Skeletal muscle satellite cell (primary cell): ENCODE measurements at regions not wholly inside any gene's neighbourhood (a gene's known extent, or its start where the extent isn't known, plus 50 kb on each side); places are given as distances from the start of the nearest gene placed in this dataset.

Source experiments
- H3K27me3 ChIP-seq: 2 replicates; pipeline ENCODE4 v1.7.0; 2013; ENCODE audit warnings: low read length; ENCODE audit not compliant: control insufficient read depth, insufficient read depth
- H3K36me3 ChIP-seq: 2 replicates; pipeline ENCODE4 v1.7.0; 2013; ENCODE audit warnings: mild to moderate bottlenecking, control low read depth, low read length; ENCODE audit not compliant: insufficient read depth
- H3K4me1 ChIP-seq: 2 replicates; pipeline ENCODE4 v1.7.0; 2013; ENCODE audit warnings: low read length; ENCODE audit not compliant: control insufficient read depth, insufficient read depth
- H3K4me2 ChIP-seq: 2 replicates; pipeline ENCODE4 v1.7.0; 2013; ENCODE audit warnings: mild to moderate bottlenecking, low read length
- H3K4me3 ChIP-seq: 2 replicates; pipeline ENCODE4 v1.7.0; 2013; ENCODE audit warnings: low read length
- H3K9ac ChIP-seq: 2 replicates; pipeline ENCODE4 v1.7.0; 2013; ENCODE audit warnings: mild to moderate bottlenecking, low read depth, low read length, moderate library complexity
- H3K9me3 ChIP-seq: replicated peaks from 2 replicates; pipeline ENCODE4 v1.7.0; 2013; ENCODE audit warnings: mild to moderate bottlenecking, control low read depth, low read length

DNA sequence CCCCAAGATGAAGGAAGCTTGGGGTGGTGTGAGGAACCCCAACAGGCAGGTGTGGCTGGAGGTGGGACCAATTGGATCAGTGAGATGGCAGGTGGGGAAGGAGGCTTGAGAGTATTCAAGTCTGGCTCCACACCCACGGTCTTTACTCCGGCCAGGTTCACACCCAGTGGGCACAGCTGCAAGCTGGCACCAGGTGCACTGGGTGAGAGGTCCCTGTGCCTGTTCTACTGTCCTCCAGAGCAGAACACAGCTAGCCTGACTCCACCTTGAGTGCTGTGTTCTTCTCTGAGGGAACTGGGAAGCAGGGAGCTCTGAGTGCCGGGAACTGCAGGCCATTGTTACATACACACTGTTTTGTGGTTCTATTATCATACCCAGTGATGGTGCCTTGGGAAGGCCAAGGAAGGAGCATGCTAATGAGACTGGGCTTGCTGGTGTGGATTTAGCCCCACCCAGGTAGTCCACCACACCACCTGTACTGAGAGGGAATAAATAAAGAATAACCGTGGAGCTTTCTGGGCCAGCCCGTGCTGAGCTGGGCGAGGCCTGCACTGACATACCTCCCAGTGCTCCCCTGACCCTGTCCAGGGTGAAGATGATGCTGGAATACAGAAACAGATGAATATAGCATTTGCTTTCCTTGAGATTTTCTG lies 93.4 kb downstream of the ABHD5 start:
- Histone ChIP-seq H3K9ac (no peak overlapping the region), H3K27me3 (peaks cover 34% of the 10 kb centered on the region), H3K9me3 (no peaks in the 10 kb centered on the region), H3K36me3 (no peaks in the 10 kb centered on the region), H3K4me2 (no peak overlapping the region), H3K4me3 (no peak overlapping the region), H3K4me1 (no peaks in the 10 kb centered on the region)

DNA sequence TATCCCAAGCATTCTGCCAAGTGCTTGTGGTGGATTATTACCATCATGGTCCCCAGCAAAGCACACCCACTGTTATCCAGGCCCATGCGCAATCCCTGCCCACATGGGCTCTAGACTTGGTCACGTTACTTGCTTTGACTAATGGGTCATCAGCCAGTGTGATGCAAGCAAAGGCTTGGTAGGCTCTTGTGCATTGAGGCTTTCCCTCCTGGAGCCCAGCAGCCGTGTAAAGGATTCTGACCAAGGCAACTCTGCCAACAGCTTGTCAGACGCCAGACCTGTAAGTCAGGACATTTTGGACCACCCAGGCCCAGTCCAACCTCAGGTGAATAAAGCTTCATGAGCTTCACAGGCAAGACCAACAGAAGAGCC lies 93.9 kb downstream of the ABHD5 start:
- no peak overlapping the region for H3K4me2 ChIP-seq
- no peaks in the 10 kb centered on the region for H3K9me3 ChIP-seq
- no peaks in the 10 kb centered on the region for H3K36me3 ChIP-seq
- no peak overlapping the region for H3K4me3 ChIP-seq
- H3K4me1 ChIP-seq, result no peaks in the 10 kb centered on the region
- H3K27me3 ChIP-seq, result peaks cover 31% of the 10 kb centered on the region
- H3K9ac ChIP-seq, result no peak overlapping the region

DNA sequence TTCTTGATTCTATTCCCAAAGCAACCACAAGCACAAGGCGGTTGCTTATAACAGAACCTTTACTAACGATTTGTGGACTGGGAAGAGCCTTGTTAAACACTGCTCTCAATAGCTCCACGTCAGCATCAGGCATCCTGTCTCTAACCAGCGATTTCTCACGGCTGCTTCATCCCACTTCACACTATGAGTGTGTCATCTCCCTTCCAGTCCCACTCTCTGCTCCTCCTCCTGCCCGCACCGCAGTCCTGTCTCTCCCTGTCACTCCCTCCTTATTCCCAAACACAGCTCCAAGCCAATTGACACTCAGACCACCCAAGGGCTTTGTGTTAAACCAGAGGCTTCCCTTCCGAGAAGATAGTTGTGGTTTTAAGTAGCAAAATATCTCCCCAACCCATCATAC lies 94.8 kb downstream of the ABHD5 start:
- Histone ChIP-seq H3K9ac (no peak overlapping the region), H3K27me3 (peaks cover 36% of the 10 kb centered on the region), H3K9me3 (no peaks in the 10 kb centered on the region), H3K4me2 (no peak overlapping the region), H3K4me1 (no peaks in the 10 kb centered on the region), H3K36me3 (no peaks in the 10 kb centered on the region), H3K4me3 (no peak overlapping the region)

DNA sequence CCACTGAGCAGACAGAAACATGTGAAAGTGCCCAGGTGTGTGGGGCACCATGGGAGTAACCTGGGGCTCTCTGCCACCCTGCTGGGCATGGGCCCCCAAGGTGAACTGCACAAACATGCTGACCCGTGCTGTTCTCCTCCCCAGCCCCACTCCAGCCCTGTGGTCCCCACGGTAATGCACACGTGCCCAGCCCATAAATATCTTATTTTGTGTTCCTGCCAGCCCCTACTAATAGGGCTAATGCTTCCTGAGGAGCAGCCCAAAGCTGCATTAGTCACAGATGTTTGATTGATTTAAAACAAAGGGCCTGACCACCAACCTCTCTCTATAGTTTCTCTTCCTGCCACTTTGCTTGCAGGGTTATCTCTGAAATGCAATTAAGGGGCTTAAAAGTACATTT lies 95.4 kb downstream of the ABHD5 start:
- peaks cover 42% of the 10 kb centered on the region for H3K27me3 ChIP-seq
- no peaks in the 10 kb centered on the region for H3K36me3 ChIP-seq
- H3K4me3 ChIP-seq, result no peak overlapping the region
- no peaks in the 10 kb centered on the region for H3K4me1 ChIP-seq
- no peak overlapping the region for H3K4me2 ChIP-seq
- no peak overlapping the region for H3K9ac ChIP-seq
- no peaks in the 10 kb centered on the region for H3K9me3 ChIP-seq

DNA sequence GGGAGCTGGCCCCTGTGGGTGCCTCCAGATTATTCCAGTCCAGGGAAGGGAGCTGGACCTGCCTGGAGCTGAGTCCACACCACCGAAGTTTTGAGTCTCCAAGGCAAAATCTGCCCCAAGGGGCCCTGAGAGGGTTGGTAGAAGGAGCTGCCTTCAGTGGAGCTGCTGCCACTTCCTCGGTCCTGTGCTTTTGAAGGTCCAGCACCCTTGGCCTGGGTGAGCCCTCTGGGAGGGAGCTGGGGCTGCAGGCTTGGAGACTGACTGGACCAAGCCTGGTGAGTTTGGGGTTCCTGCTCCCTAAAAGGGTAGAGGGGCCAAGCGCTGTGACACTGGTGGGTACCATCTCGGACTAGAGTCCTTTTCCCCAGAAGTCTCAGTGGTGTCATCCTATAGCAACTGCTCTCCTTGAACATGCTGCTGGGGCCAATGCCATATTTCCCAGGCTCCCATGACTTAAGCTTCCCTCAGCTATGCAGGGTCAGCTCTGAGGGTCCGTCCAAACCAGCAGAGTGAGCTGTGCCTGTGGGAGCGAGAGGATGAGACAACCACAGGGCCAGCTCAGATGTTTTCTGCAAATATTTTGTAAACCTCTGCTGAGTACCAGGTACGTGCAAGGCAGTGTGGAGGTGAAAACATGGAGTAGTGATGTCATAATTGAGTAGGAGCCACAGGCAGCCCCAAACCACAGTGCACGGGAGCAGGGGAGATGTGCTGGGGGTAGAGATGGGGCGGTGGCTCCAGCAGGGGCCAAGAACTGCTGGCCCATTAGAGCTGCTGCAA lies 96.0 kb downstream of the ABHD5 start:
- no peaks in the 10 kb centered on the region for H3K4me1 ChIP-seq
- H3K27me3 ChIP-seq, result peaks cover 48% of the 10 kb centered on the region
- no peak overlapping the region for H3K4me3 ChIP-seq
- H3K9ac ChIP-seq, result no peak overlapping the region
- H3K36me3 ChIP-seq, result no peaks in the 10 kb centered on the region
- H3K4me2 ChIP-seq, result no peak overlapping the region
- no peaks in the 10 kb centered on the region for H3K9me3 ChIP-seq

DNA sequence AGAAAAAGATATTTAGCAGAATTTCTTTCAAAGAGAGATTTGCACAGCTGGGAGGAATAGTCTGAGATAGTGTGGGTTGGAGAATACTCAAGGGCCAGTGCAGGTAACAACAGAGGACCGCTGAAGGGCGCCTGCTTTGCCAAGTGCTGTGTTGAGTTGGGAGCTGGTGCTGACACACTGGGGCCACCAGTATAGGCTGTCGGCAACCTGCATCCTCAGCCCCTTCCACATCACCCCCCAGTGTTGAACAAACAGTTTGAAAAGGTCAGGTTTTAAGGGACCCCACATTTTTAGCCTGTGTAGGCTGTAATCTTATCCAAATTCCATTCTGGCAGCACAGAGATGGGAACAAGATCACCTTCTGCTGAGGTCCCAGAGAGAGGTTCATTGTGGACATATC lies 96.6 kb downstream of the ABHD5 start:
- Histone ChIP-seq H3K4me3 (no peak overlapping the region), H3K36me3 (no peaks in the 10 kb centered on the region), H3K4me1 (no peaks in the 10 kb centered on the region), H3K27me3 (peaks cover 49% of the 10 kb centered on the region), H3K9me3 (no peaks in the 10 kb centered on the region), H3K9ac (no peak overlapping the region), H3K4me2 (no peak overlapping the region)

DNA sequence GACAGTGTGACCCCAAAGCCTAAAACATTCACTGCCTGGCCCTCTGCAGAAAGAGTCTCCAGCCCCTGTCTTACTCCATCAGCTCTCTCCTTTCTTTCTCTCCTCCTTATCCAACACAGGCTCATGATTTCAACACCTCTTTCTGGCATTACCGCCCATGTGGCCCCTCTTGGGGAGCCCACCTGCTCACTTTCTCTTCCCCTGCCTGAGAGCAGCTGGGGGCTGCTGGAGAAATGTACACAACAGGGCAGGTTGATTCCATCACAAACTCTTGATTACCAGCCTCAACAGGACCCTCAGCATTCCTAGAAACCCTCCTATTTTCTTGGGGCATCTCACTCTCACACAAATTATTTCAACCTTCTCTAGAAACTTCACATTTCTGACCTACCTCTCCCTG lies 98.3 kb downstream of the ABHD5 start:
- Histone ChIP-seq H3K4me2 (no peak overlapping the region), H3K4me1 (no peaks in the 10 kb centered on the region), H3K36me3 (no peaks in the 10 kb centered on the region), H3K27me3 (peaks cover 55% of the 10 kb centered on the region), H3K9me3 (no peaks in the 10 kb centered on the region), H3K9ac (no peak overlapping the region), H3K4me3 (no peak overlapping the region)

DNA sequence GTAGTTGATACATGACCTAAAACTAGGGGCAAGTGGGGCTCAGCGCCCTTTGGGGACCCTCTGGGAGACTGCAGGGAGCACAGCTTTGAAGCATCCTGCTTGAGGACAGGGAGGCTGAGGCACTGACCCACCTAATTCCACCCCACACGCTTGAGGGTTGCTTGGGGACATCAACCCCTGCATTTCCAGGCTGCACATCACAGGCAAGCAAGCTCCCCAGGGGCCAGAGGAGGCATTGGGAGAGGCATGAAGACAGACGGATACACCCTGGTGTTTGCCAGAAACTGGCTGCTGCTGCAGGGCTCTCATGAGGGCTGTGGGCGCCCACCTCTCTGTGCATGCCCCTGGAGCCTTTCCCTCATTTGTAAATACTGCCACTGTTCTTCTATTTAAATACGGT lies 99.3 kb downstream of the ABHD5 start:
- Histone ChIP-seq H3K9me3 (no peaks in the 10 kb centered on the region), H3K4me1 (no peaks in the 10 kb centered on the region), H3K9ac (no peak overlapping the region), H3K4me2 (no peak overlapping the region), H3K27me3 (peaks cover 55% of the 10 kb centered on the region), H3K36me3 (no peaks in the 10 kb centered on the region), H3K4me3 (no peak overlapping the region)

DNA sequence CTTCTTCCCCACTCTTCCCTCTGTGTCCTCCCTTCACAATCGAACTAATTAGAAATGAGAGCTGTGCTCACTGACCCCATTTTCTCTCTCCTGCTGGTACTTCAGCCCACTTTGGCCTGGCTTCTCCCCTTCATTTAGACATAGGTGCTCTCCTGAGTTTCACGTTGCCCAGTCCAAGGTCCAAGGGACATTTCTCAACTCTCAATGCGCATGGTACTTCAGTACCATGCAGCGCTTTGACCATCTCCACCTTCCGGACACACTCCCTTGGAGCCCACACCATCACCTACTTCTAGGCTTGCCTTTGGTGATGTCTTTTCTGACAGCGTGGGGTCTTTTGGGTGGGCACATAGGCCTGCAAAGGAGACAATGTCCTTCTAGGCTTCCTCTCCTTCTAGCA lies 99.7 kb downstream of the ABHD5 start:
- peaks cover 53% of the 10 kb centered on the region for H3K27me3 ChIP-seq
- no peaks in the 10 kb centered on the region for H3K9me3 ChIP-seq
- H3K36me3 ChIP-seq, result no peaks in the 10 kb centered on the region
- H3K4me3 ChIP-seq, result no peak overlapping the region
- H3K9ac ChIP-seq, result no peak overlapping the region
- H3K4me1 ChIP-seq, result no peaks in the 10 kb centered on the region
- no peak overlapping the region for H3K4me2 ChIP-seq

DNA sequence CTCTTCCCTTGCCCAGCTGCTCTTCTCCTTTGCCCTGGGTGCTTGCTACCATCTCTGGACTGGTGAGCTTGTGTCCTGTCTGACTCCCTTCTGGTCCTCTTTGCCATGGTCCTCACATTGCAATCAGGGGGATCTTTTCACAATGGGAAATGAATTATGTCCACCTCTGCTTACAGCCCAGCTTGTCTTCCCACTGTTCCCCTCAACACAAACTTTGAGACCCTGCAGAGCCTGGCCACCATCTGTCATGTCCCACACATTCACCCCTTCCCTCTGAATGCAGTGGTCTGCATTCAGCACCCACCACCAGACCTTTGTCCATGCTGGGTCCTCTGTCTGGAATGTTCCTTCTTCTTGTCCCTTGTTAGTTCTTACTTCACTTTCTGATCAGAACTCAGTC lies 100.5 kb downstream of the ABHD5 start:
- H3K9ac ChIP-seq, result no peak overlapping the region
- H3K4me2 ChIP-seq, result no peak overlapping the region
- H3K27me3 ChIP-seq, result peaks cover 46% of the 10 kb centered on the region
- no peaks in the 10 kb centered on the region for H3K9me3 ChIP-seq
- no peak overlapping the region for H3K4me3 ChIP-seq
- H3K36me3 ChIP-seq, result no peaks in the 10 kb centered on the region
- H3K4me1 ChIP-seq, result no peaks in the 10 kb centered on the region

DNA sequence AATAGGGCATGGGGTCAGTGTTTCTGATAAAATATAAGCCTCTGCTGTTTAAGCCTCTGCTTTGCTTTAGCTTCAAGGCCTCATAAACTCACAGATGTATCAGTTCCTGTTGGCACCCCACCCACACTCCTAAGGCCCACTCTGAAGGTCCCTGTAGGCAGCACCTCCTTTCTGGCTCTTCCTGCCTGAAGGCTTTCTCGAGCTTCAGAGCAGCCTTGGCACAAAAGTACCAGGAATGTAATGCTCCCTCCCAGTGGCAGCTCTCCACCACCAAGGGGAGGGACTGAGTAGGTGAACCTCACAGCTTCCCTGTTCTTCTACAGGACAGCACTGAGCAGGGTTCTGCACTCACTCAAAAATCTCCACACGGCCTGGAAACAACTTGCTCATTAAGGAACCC lies 102.2 kb downstream of the ABHD5 start:
- Histone ChIP-seq H3K4me3 (no peak overlapping the region), H3K9ac (no peak overlapping the region), H3K4me1 (no peaks in the 10 kb centered on the region), H3K36me3 (no peaks in the 10 kb centered on the region), H3K9me3 (no peaks in the 10 kb centered on the region), H3K27me3 (peaks cover 33% of the 10 kb centered on the region), H3K4me2 (no peak overlapping the region)
